ENCODE measurements at regions not wholly inside any gene's neighbourhood (a gene's known extent, or its start where the extent isn't known, plus 50 kb on each side); places are given as distances from the start of the nearest gene placed in this dataset.
"Not testable (repeated sequence)": the region's sequence is repeated elsewhere in the genome, so short reads cannot be mapped to it uniquely, and the experiment has no call there.

GRCh38 chr1:113185463-113186104 lies 112.6 kb downstream of the LRIG2 start:
- DNase-seq = no peak

- no peak for DNase-seq
Measured at GRCh38 chr1:113190078-113190477, 117.1 kb downstream of the LRIG2 start.

GRCh38 chr1:113190930-113191329 lies 117.9 kb downstream of the LRIG2 start:
- no peak for DNase-seq

GRCh38 chr1:113191579-113192076 lies 118.6 kb downstream of the LRIG2 start:
- peak; percentile 4 for DNase-seq

GRCh38 chr1:113192242-113192641 lies 119.2 kb downstream of the LRIG2 start:
- no peak for DNase-seq

GRCh38 chr1:113192980-113193379 lies 120.0 kb downstream of the LRIG2 start:
- no peak for DNase-seq

GRCh38 chr1:113194846-113195830 lies 122.1 kb downstream of the LRIG2 start:
- peak; percentile 24 for DNase-seq

GRCh38 chr1:113197719-113198330 lies 124.8 kb downstream of the LRIG2 start:
- DNase-seq = no peak

- DNase-seq = no peak
Measured at GRCh38 chr1:113198806-113199205, 125.8 kb downstream of the LRIG2 start.

GRCh38 chr1:113199760-113200455 lies 126.9 kb downstream of the LRIG2 start:
- DNase-seq = peak; percentile 52

GRCh38 chr1:113201560-113201959 lies 128.6 kb downstream of the LRIG2 start:
- no peak for DNase-seq

GRCh38 chr1:113205980-113206766 lies 133.2 kb downstream of the LRIG2 start:
- DNase-seq = no peak

GRCh38 chr1:113207019-113207418 lies 134.0 kb downstream of the LRIG2 start:
- DNase-seq = no peak

GRCh38 chr1:113207457-113207856 lies 134.5 kb downstream of the LRIG2 start:
- DNase-seq = no peak

GRCh38 chr1:113208425-113208824 lies 135.4 kb downstream of the LRIG2 start:
- DNase-seq = not testable (repeated sequence)

GRCh38 chr1:113210248-113210647 lies 137.2 kb downstream of the LRIG2 start:
- no peak for DNase-seq

GRCh38 chr1:113211467-113211866 lies 138.5 kb downstream of the LRIG2 start:
- no peak for DNase-seq

- no peak for DNase-seq
Measured at GRCh38 chr1:113215015-113215414, 142.0 kb downstream of the LRIG2 start.

- no peak for DNase-seq
Measured at GRCh38 chr1:113216664-113217063, 143.7 kb downstream of the LRIG2 start.

- no peak for DNase-seq
Measured at GRCh38 chr1:113217447-113218208, 144.6 kb downstream of the LRIG2 start.

GRCh38 chr1:113219377-113219776 lies 146.4 kb downstream of the LRIG2 start:
- DNase-seq = no peak

Measured in NCI-H2171 (cell line).